Activated naive CD4-positive, alpha-beta T cell treated with anti-CD3 and anti-CD28 coated beads, Interleukin-2, amount 10 ng/mL, durations not matched to agents 7 days and 5 days (primary cell): ENCODE measurements at regions not wholly inside any gene's neighbourhood (a gene's known extent, or its start where the extent isn't known, plus 50 kb on each side); places are given as distances from the start of the nearest gene placed in this dataset.

ENCODE experiments used
- CTCF ChIA-PET: fragments of 350-600 bp; sonication (Branson Sonifier 250); formaldehyde crosslinking; loops from one replicate; lab custom pipeline; 2021; ENCODE audit warnings: antibody characterized with exemption; lab: Charles Lee
- DNase-seq: peaks from one replicate; pipeline ENCODE4 v3.0.0-alpha.2; 2020
- H3K27ac Mint-ChIP-seq: one replicate; pipeline ENCODE4 v1.8.0; 2021; ENCODE audit warnings: mild to moderate bottlenecking, moderate library complexity, mixed read lengths
- H3K27me3 Mint-ChIP-seq: one replicate; pipeline ENCODE4 v1.8.0; 2021; ENCODE audit warnings: mild to moderate bottlenecking, mixed read lengths
- H3K36me3 Mint-ChIP-seq: one replicate; pipeline ENCODE4 v1.8.0; 2021; ENCODE audit warnings: mixed read lengths
- H3K4me1 Mint-ChIP-seq: one replicate; pipeline ENCODE4 v1.8.0; 2021; ENCODE audit warnings: mixed read lengths
- H3K4me3 Mint-ChIP-seq: one replicate; pipeline ENCODE4 v1.8.0; 2021; ENCODE audit warnings: mild to moderate bottlenecking, moderate library complexity, mixed read lengths
- H3K9me3 Mint-ChIP-seq: one replicate; pipeline ENCODE4 v1.8.0; 2021; ENCODE audit warnings: mixed read lengths

GRCh38 chr7:15977663-15978062, 291.2 kb upstream of the MEOX2 start:
- DNase-seq: no peak
- CTCF ChIA-PET: no interaction called here
- Mint-ChIP-seq H3K4me3 (no peak overlapping the region), H3K36me3 (no peaks in the 10 kb centered on the region), H3K27me3 (no peaks in the 10 kb centered on the region), H3K27ac (no peak overlapping the region), H3K9me3 (peaks cover 3% of the 10 kb centered on the region), H3K4me1 (no peaks in the 10 kb centered on the region)

- Mint-ChIP-seq H3K36me3 (no peaks in the 10 kb centered on the region), H3K27ac (no peak overlapping the region), H3K4me3 (no peak overlapping the region), H3K27me3 (no peaks in the 10 kb centered on the region), H3K9me3 (no peaks in the 10 kb centered on the region), H3K4me1 (no peaks in the 10 kb centered on the region)
- CTCF ChIA-PET: no interaction called here
- DNase-seq: no peak
Observed at GRCh38 chr7:15972862-15973275, 286.4 kb upstream of the MEOX2 start.

GRCh38 chr7:15967551-15967950, 281.1 kb upstream of the MEOX2 start:
- Mint-ChIP-seq H3K4me3 (no peak overlapping the region), H3K9me3 (no peaks in the 10 kb centered on the region), H3K36me3 (no peaks in the 10 kb centered on the region), H3K27ac (no peak overlapping the region), H3K4me1 (no peaks in the 10 kb centered on the region), H3K27me3 (no peaks in the 10 kb centered on the region)
- CTCF ChIA-PET: no interaction called here
- no peak for DNase-seq

GRCh38 chr7:15967121-15967520, 280.6 kb upstream of the MEOX2 start:
- DNase-seq: no peak
- H3K27ac Mint-ChIP-seq: no peak overlapping the region
- H3K4me1 Mint-ChIP-seq: no peaks in the 10 kb centered on the region
- H3K36me3 Mint-ChIP-seq: no peaks in the 10 kb centered on the region
- H3K27me3 Mint-ChIP-seq: no peaks in the 10 kb centered on the region
- CTCF ChIA-PET: no interaction called here
- no peaks in the 10 kb centered on the region for H3K9me3 Mint-ChIP-seq
- no peak overlapping the region for H3K4me3 Mint-ChIP-seq

- no peaks in the 10 kb centered on the region for H3K4me1 Mint-ChIP-seq
- peaks cover 1% of the 10 kb centered on the region for H3K9me3 Mint-ChIP-seq
- no peaks in the 10 kb centered on the region for H3K36me3 Mint-ChIP-seq
- no peak for DNase-seq
- no peak overlapping the region for H3K4me3 Mint-ChIP-seq
- H3K27ac Mint-ChIP-seq: no peak overlapping the region
- CTCF ChIA-PET: no interaction called here
- no peaks in the 10 kb centered on the region for H3K27me3 Mint-ChIP-seq
Observed at GRCh38 chr7:15963206-15963605, 276.7 kb upstream of the MEOX2 start.

- Mint-ChIP-seq H3K27ac (no peak overlapping the region), H3K36me3 (no peaks in the 10 kb centered on the region), H3K27me3 (no peaks in the 10 kb centered on the region), H3K9me3 (peaks cover 3% of the 10 kb centered on the region), H3K4me1 (no peaks in the 10 kb centered on the region), H3K4me3 (no peak overlapping the region)
- CTCF ChIA-PET: no interaction called here
- DNase-seq: no peak
Observed at GRCh38 chr7:15954671-15955354, 268.3 kb upstream of the MEOX2 start.

- no peak for DNase-seq
- Mint-ChIP-seq H3K27me3 (no peaks in the 10 kb centered on the region), H3K4me3 (no peak overlapping the region), H3K9me3 (peaks cover 3% of the 10 kb centered on the region), H3K4me1 (no peaks in the 10 kb centered on the region), H3K36me3 (no peaks in the 10 kb centered on the region), H3K27ac (no peak overlapping the region)
- CTCF ChIA-PET: no interaction called here
Observed at GRCh38 chr7:15950299-15950698, 263.8 kb upstream of the MEOX2 start.

GRCh38 chr7:15947754-15948153, 261.3 kb upstream of the MEOX2 start:
- CTCF ChIA-PET: no interaction called here
- H3K27ac Mint-ChIP-seq: no peak overlapping the region
- no peaks in the 10 kb centered on the region for H3K4me1 Mint-ChIP-seq
- peaks cover 1% of the 10 kb centered on the region for H3K9me3 Mint-ChIP-seq
- no peaks in the 10 kb centered on the region for H3K27me3 Mint-ChIP-seq
- no peaks in the 10 kb centered on the region for H3K36me3 Mint-ChIP-seq
- no peak overlapping the region for H3K4me3 Mint-ChIP-seq
- no peak for DNase-seq

- DNase-seq: no peak
- CTCF ChIA-PET: no interaction called here
- Mint-ChIP-seq H3K4me1 (no peaks in the 10 kb centered on the region), H3K27me3 (no peaks in the 10 kb centered on the region), H3K9me3 (peaks cover 4% of the 10 kb centered on the region), H3K36me3 (no peaks in the 10 kb centered on the region), H3K27ac (no peak overlapping the region), H3K4me3 (no peak overlapping the region)
Observed at GRCh38 chr7:15938115-15938514, 251.6 kb upstream of the MEOX2 start.

- Mint-ChIP-seq H3K9me3 (peaks cover 4% of the 10 kb centered on the region), H3K36me3 (no peaks in the 10 kb centered on the region), H3K4me3 (no peak overlapping the region), H3K4me1 (no peaks in the 10 kb centered on the region), H3K27ac (no peak overlapping the region), H3K27me3 (no peaks in the 10 kb centered on the region)
- CTCF ChIA-PET: no interaction called here
- no peak for DNase-seq
Observed at GRCh38 chr7:15937571-15937970, 251.1 kb upstream of the MEOX2 start.

GRCh38 chr7:15936991-15937390, 250.5 kb upstream of the MEOX2 start:
- Mint-ChIP-seq H3K27me3 (no peaks in the 10 kb centered on the region), H3K27ac (no peak overlapping the region), H3K36me3 (no peaks in the 10 kb centered on the region), H3K4me1 (no peaks in the 10 kb centered on the region), H3K9me3 (peaks cover 4% of the 10 kb centered on the region), H3K4me3 (no peak overlapping the region)
- no peak for DNase-seq
- CTCF ChIA-PET: no interaction called here

GRCh38 chr7:15932318-15932717, 245.8 kb upstream of the MEOX2 start:
- Mint-ChIP-seq H3K9me3 (no peaks in the 10 kb centered on the region), H3K27ac (no peak overlapping the region), H3K27me3 (no peaks in the 10 kb centered on the region), H3K36me3 (no peaks in the 10 kb centered on the region), H3K4me1 (no peaks in the 10 kb centered on the region), H3K4me3 (no peak overlapping the region)
- CTCF ChIA-PET: no interaction called here
- no peak for DNase-seq

GRCh38 chr7:15929411-15929810, 242.9 kb upstream of the MEOX2 start:
- Mint-ChIP-seq H3K36me3 (no peaks in the 10 kb centered on the region), H3K4me1 (no peaks in the 10 kb centered on the region), H3K27ac (no peak overlapping the region), H3K4me3 (no peak overlapping the region), H3K9me3 (peaks cover 2% of the 10 kb centered on the region), H3K27me3 (no peaks in the 10 kb centered on the region)
- CTCF ChIA-PET: no interaction called here
- DNase-seq: no peak

- H3K27ac Mint-ChIP-seq: no peak overlapping the region
- H3K4me1 Mint-ChIP-seq: no peaks in the 10 kb centered on the region
- no peak for DNase-seq
- H3K36me3 Mint-ChIP-seq: no peaks in the 10 kb centered on the region
- no peak overlapping the region for H3K4me3 Mint-ChIP-seq
- CTCF ChIA-PET: no interaction called here
- H3K9me3 Mint-ChIP-seq: peaks cover 6% of the 10 kb centered on the region
- no peaks in the 10 kb centered on the region for H3K27me3 Mint-ChIP-seq
Observed at GRCh38 chr7:15925608-15926007, 239.1 kb upstream of the MEOX2 start.

- CTCF ChIA-PET: no interaction called here
- H3K4me3 Mint-ChIP-seq: no peak overlapping the region
- no peak for DNase-seq
- no peaks in the 10 kb centered on the region for H3K27me3 Mint-ChIP-seq
- peaks cover 6% of the 10 kb centered on the region for H3K9me3 Mint-ChIP-seq
- no peaks in the 10 kb centered on the region for H3K4me1 Mint-ChIP-seq
- no peaks in the 10 kb centered on the region for H3K36me3 Mint-ChIP-seq
- H3K27ac Mint-ChIP-seq: no peak overlapping the region
Observed at GRCh38 chr7:15924910-15925309, 238.4 kb upstream of the MEOX2 start.

GRCh38 chr7:15922002-15922401, 235.5 kb upstream of the MEOX2 start:
- peaks cover 9% of the 10 kb centered on the region for H3K9me3 Mint-ChIP-seq
- H3K27me3 Mint-ChIP-seq: no peaks in the 10 kb centered on the region
- H3K36me3 Mint-ChIP-seq: no peaks in the 10 kb centered on the region
- no peak for DNase-seq
- H3K4me3 Mint-ChIP-seq: no peak overlapping the region
- no peaks in the 10 kb centered on the region for H3K4me1 Mint-ChIP-seq
- no peak overlapping the region for H3K27ac Mint-ChIP-seq
- CTCF ChIA-PET: no interaction called here
